ENCODE measurements at regions not wholly inside any gene's neighbourhood (a gene's known extent, or its start where the extent isn't known, plus 50 kb on each side); places are given as distances from the start of the nearest gene placed in this dataset.
"Not testable (repeated sequence)": the region's sequence is repeated elsewhere in the genome, so short reads cannot be mapped to it uniquely, and the experiment has no call there.

DNA sequence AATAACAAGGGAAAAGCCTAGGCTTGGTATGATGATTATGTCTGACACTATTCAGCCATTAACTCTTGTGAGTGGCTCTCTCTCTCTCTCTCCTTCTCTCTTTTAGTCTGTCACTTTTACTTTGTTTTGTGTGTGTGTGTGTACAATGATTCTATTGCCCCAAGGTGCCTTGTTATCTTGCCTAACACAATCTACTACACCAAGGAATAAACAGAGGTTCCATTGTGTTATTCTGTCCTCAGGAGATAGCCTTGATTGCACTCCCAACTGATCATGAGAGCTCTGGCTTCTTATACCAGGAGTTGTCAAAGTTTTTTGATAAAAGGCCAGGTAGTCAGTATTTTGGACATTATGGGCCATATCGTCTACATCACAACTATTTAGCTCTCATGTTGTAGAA, 123.4 kb upstream of the CALCR start:
- FAIRE-seq, result no peak
- TF ChIP-seq TAF1 (IDR thresholded peaks at IDR 0.05; ENCODE audit: low read depth, low read length), result no peak
- no peak for TF ChIP-seq POLR2A (IDR thresholded peaks at IDR 0.05; ENCODE audit: low read depth, low read length)
- no peak for TF ChIP-seq POLR2AphosphoS5 (IDR thresholded peaks at IDR 0.05; ENCODE audit: low read depth, low read length)
- no peak for TF ChIP-seq SPI1 (IDR thresholded peaks at IDR 0.05; ENCODE audit: low read depth, low read length)
- TF ChIP-seq PAX5 (IDR thresholded peaks at IDR 0.05; ENCODE audit: insufficient read depth, low read length, severe bottlenecking), result no peak
- TF ChIP-seq POU2F2 (IDR thresholded peaks at IDR 0.05; ENCODE audit: low read depth, low read length), result no peak
- DNase-seq (ENCODE audit: insufficient read length, low spot score), result no peak

DNA sequence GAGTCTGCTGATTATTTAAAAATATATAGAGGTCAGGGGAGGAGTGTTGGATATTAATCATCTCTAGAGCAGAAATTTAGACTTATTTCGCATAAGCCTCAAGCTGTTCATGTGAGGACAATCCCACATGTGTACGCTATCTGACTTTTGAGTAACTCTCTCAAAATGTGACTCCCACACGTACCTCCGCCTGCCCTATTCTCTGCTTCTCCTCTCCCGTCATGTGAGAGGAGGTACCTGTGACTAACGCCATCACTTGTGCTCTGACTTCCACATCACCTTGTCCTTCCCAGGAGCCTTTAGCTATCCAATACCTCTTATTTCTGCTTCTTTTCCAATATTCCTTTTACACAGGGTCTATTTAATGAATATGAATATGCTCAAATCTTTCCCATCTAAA, 119.3 kb upstream of the CALCR start:
- FAIRE-seq (no peak), DNase-seq (ENCODE audit: insufficient read length, low spot score) (no peak)
- TF ChIP-seq SPI1 (IDR thresholded peaks at IDR 0.05; ENCODE audit: low read depth, low read length) (no peak), TAF1 (IDR thresholded peaks at IDR 0.05; ENCODE audit: low read depth, low read length) (no peak), POU2F2 (IDR thresholded peaks at IDR 0.05; ENCODE audit: low read depth, low read length) (no peak), POLR2AphosphoS5 (IDR thresholded peaks at IDR 0.05; ENCODE audit: low read depth, low read length) (no peak), POLR2A (IDR thresholded peaks at IDR 0.05; ENCODE audit: low read depth, low read length) (no peak), PAX5 (IDR thresholded peaks at IDR 0.05; ENCODE audit: insufficient read depth, low read length, severe bottlenecking) (no peak)

DNA sequence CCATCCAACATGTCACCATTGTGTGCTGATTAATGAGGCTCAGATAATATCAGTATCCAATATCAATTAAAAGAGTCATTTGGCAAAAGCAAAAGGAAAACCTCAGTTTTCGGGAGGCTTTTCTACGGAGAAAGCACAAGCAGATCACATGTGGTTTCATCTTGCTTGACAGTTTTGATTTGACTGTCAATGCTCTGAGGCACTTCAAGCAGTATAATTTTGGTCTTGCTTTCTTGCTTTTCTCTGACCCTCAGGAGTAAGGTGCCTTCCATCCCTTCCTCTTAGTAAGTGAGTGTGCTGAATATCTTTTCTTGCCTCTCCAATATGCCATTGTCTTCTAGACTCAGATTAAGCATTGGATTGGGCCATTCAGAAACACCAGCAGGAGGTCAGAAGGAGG, 115.5 kb upstream of the CALCR start:
- FAIRE-seq (no peak), DNase-seq (ENCODE audit: insufficient read length, low spot score) (no peak)

DNA sequence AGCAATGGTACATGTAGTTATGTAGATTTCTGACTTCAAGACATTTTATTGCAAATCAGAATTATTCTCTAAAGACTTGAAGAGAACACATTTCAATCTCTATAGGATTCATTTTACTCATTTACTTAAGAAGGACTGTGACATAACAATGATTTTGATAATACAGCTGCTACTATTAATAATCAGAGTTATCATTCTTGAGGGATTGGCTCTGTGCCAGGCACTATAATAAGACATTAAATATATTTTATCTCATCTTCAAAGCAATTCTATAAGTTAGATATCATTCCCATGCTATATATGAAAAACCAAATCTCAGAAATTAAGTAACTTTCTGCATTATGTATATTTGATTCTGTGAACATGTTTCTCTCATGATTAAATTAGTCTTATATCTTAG, 103.7 kb upstream of the CALCR start:
- DNase-seq (ENCODE audit: insufficient read length, low spot score) (no peak), FAIRE-seq (no peak)
- TF ChIP-seq POLR2A (IDR thresholded peaks at IDR 0.05; ENCODE audit: low read depth, low read length) (no peak), TAF1 (IDR thresholded peaks at IDR 0.05; ENCODE audit: low read depth, low read length) (no peak), SPI1 (IDR thresholded peaks at IDR 0.05; ENCODE audit: low read depth, low read length) (no peak), POU2F2 (IDR thresholded peaks at IDR 0.05; ENCODE audit: low read depth, low read length) (no peak), POLR2AphosphoS5 (IDR thresholded peaks at IDR 0.05; ENCODE audit: low read depth, low read length) (no peak), PAX5 (IDR thresholded peaks at IDR 0.05; ENCODE audit: insufficient read depth, low read length, severe bottlenecking) (no peak)

More for the DNA sequence above, 115.5 kb upstream of the CALCR start:
- TF ChIP-seq POLR2AphosphoS5 (IDR thresholded peaks at IDR 0.05; ENCODE audit: low read depth, low read length) (no peak), POU2F2 (IDR thresholded peaks at IDR 0.05; ENCODE audit: low read depth, low read length) (no peak), PAX5 (IDR thresholded peaks at IDR 0.05; ENCODE audit: insufficient read depth, low read length, severe bottlenecking) (no peak), SPI1 (IDR thresholded peaks at IDR 0.05; ENCODE audit: low read depth, low read length) (no peak), POLR2A (IDR thresholded peaks at IDR 0.05; ENCODE audit: low read depth, low read length) (no peak), TAF1 (IDR thresholded peaks at IDR 0.05; ENCODE audit: low read depth, low read length) (no peak)

DNA sequence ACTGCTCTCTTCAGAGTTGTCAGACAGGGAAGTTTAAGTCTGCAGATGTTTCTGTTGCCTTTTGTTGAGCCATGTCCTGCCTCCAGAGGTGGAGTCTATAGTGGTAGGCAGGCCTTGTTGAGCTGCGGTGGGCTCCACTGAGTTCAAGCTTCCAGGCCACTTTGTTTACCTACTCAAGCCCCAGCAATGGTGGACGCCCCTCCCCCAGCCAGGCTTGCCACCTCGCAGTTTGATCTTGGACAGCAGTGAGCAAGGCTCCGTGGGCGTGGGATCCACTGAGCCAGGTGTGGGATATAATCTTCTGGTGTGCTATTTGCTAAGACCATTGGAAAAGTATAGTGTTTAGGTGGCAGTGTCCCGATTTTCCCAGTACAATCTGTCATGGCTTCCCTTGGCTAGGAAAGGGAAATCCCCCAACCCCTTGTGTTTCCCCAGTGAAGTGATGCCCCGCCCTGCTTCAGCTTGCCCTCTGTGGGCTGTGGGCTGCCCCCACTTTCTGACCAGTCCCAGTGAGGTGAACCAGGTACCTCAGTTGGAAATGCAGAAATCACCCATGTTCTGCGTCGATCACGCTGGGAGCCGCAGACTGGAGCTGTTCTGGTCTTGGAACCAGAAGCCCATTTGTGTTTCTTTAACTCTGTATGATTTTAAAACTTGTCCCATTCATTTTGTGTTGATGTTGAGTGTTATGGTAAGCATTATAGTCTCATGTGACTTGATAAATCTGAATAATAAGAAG, 89.2 kb upstream of the CALCR start:
- FAIRE-seq, result no peak
- no peak for DNase-seq (ENCODE audit: insufficient read length, low spot score)
- no peak for TF ChIP-seq TAF1 (IDR thresholded peaks at IDR 0.05; ENCODE audit: low read depth, low read length)
- no peak for TF ChIP-seq SPI1 (IDR thresholded peaks at IDR 0.05; ENCODE audit: low read depth, low read length)
- TF ChIP-seq POU2F2 (IDR thresholded peaks at IDR 0.05; ENCODE audit: low read depth, low read length), result no peak
- no peak for TF ChIP-seq PAX5 (IDR thresholded peaks at IDR 0.05; ENCODE audit: insufficient read depth, low read length, severe bottlenecking)
- no peak for TF ChIP-seq POLR2A (IDR thresholded peaks at IDR 0.05; ENCODE audit: low read depth, low read length)
- TF ChIP-seq POLR2AphosphoS5 (IDR thresholded peaks at IDR 0.05; ENCODE audit: low read depth, low read length), result no peak

DNA sequence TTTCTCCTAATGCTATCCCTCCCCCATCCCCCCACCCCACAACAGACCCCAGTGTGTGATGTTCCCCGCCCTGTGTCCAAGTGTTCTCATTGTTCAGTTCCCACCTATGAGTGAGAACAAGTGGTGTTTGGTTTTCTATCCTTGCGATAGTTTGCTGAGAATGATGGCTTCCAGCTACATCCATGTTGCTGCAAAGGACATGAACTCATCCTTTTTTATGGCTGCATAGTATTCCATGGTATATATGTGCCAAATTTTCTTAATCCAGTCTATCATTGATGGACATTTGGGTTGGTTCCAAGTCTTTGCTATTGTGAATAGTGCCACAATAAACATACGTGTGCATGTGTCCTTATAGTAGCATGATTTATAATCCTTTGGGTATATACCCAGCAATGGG, 83.6 kb upstream of the CALCR start:
- not testable (repeated sequence) for FAIRE-seq; DNase-seq (ENCODE audit: insufficient read length, low spot score)

DNA sequence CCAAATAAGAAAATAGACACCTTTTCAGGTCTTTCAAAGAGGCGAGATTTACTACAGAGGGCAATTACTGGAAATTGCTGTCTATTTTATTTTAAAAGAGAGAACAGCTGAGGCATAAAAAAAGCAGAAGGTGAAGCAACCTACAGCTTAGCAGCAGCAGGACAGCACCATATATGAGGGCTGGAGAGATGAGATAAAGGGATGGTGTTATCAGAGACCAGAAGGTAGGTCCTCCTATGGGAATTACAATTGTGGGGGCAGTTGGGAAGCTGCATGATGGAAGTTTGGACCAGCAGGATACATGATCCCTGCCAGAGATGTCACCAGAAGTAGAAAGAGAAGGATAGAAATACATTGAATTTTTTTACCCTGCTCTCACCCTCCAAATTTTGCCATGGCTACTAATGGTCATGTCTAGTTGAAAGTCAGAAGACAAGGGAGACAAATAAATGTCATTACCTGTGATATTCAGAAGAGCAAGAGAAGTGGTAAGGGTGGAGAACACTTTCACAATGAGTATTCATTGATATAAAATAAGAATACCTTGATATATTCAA, 77.2 kb upstream of the CALCR start:
- FAIRE-seq (no peak), DNase-seq (ENCODE audit: insufficient read length, low spot score) (no peak)
- no peak for TF ChIP-seq POLR2A (IDR thresholded peaks at IDR 0.05; ENCODE audit: low read depth, low read length)
- no peak for TF ChIP-seq PAX5 (IDR thresholded peaks at IDR 0.05; ENCODE audit: insufficient read depth, low read length, severe bottlenecking)
- no peak for TF ChIP-seq TAF1 (IDR thresholded peaks at IDR 0.05; ENCODE audit: low read depth, low read length)
- TF ChIP-seq SPI1 (IDR thresholded peaks at IDR 0.05; ENCODE audit: low read depth, low read length), result no peak
- no peak for TF ChIP-seq POU2F2 (IDR thresholded peaks at IDR 0.05; ENCODE audit: low read depth, low read length)
- no peak for TF ChIP-seq POLR2AphosphoS5 (IDR thresholded peaks at IDR 0.05; ENCODE audit: low read depth, low read length)

DNA sequence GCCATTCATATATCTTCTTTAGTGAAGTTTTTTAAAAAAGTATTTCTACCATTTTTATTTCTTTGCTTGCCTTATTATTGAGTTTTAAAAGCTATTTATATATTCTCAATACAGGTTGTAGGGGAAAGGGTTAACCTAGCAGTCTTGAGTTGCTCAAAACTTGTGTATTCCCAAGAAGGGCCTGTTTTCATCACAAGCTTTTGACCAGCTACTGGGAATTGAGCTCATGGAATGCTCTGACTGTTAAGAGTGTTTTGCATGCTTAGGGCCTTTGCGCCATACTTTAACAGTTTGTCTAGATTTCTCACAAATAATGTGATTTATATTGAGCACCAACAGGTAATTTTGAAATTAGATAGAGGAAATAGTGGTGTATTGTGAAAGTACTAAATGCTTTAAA, 72.0 kb upstream of the CALCR start:
- TF ChIP-seq POLR2A (IDR thresholded peaks at IDR 0.05; ENCODE audit: low read depth, low read length) (no peak), PAX5 (IDR thresholded peaks at IDR 0.05; ENCODE audit: insufficient read depth, low read length, severe bottlenecking) (no peak), TAF1 (IDR thresholded peaks at IDR 0.05; ENCODE audit: low read depth, low read length) (no peak), SPI1 (IDR thresholded peaks at IDR 0.05; ENCODE audit: low read depth, low read length) (no peak), POU2F2 (IDR thresholded peaks at IDR 0.05; ENCODE audit: low read depth, low read length) (no peak), POLR2AphosphoS5 (IDR thresholded peaks at IDR 0.05; ENCODE audit: low read depth, low read length) (no peak)
- no peak for FAIRE-seq

DNA sequence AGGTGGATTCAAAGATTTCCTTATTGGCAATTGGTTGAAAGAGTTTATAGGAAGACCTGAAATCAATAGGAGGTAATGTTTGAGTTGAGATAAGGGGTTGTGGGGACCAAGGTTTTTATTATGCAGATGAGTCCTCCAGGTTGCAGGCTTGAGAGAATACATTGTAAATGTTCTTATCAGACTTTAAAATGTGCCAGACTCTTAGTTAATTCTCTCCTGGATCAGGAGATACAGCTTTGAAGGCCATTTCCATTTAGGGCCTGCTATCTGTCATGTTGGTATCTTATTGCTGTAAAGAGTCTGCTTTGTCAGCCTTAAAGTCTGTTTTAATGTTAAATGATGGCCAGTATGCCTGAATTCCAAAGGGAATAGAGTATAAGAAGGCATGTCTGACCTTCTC, 61.8 kb upstream of the CALCR start:
- no peak for FAIRE-seq
- TF ChIP-seq POLR2AphosphoS5 (IDR thresholded peaks at IDR 0.05; ENCODE audit: low read depth, low read length) (no peak), POLR2A (IDR thresholded peaks at IDR 0.05; ENCODE audit: low read depth, low read length) (no peak), SPI1 (IDR thresholded peaks at IDR 0.05; ENCODE audit: low read depth, low read length) (no peak), POU2F2 (IDR thresholded peaks at IDR 0.05; ENCODE audit: low read depth, low read length) (no peak), TAF1 (IDR thresholded peaks at IDR 0.05; ENCODE audit: low read depth, low read length) (no peak), PAX5 (IDR thresholded peaks at IDR 0.05; ENCODE audit: insufficient read depth, low read length, severe bottlenecking) (no peak)
- no peak for DNase-seq (ENCODE audit: insufficient read length, low spot score)

More for the DNA sequence above, 72.0 kb upstream of the CALCR start:
- no peak for DNase-seq (ENCODE audit: insufficient read length, low spot score)

DNA sequence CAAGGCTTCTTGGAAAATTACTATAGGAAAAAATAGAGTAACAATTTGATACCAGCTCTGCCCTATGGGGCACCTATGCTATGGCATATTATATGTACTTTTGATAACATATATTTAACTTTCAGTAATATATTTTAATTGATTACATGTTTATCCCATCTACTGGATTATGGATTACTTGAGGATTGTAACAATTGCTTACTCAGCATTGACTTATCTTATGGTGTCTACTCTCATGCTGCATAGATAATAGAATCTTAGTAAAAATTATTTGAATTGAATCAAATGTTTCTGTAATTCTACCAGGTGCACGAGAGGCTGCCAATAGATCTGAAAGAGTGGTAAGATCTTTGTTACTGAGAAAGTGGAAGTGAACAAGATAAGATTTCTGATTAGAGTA, 57.8 kb upstream of the CALCR start:
- TF ChIP-seq SPI1 (IDR thresholded peaks at IDR 0.05; ENCODE audit: low read depth, low read length) (no peak), POU2F2 (IDR thresholded peaks at IDR 0.05; ENCODE audit: low read depth, low read length) (no peak), POLR2AphosphoS5 (IDR thresholded peaks at IDR 0.05; ENCODE audit: low read depth, low read length) (no peak), TAF1 (IDR thresholded peaks at IDR 0.05; ENCODE audit: low read depth, low read length) (no peak), PAX5 (IDR thresholded peaks at IDR 0.05; ENCODE audit: insufficient read depth, low read length, severe bottlenecking) (no peak)
- FAIRE-seq, result no peak
- DNase-seq (ENCODE audit: insufficient read length, low spot score), result no peak

Measured in GM12891 (cell line).